ENCODE measurements at regions not wholly inside any gene's neighbourhood (a gene's known extent, or its start where the extent isn't known, plus 50 kb on each side); places are given as distances from the start of the nearest gene placed in this dataset.

- Histone ChIP-seq H3K9ac (ENCODE audit: low read length) (no peak overlapping the region), H3K27me3 (ENCODE audit: insufficient read depth, low read length) (no peaks in the 10 kb centered on the region), H4K20me1 (ENCODE audit: insufficient read depth, low read length) (no peaks in the 10 kb centered on the region), H3K27ac (ENCODE audit: low read depth, low read length, poor library complexity, severe bottlenecking) (no peak overlapping the region), H3K4me2 (ENCODE audit: low read length) (no peak overlapping the region), H3K4me1 (ENCODE audit: insufficient read depth, low read length, severe bottlenecking) (no peaks in the 10 kb centered on the region), H3K9me2 (ENCODE audit: low read depth, low read length) (no peaks in the 10 kb centered on the region), H3K36me3 (ENCODE audit: insufficient read depth, low read length) (no peaks in the 10 kb centered on the region), H3K79me2 (ENCODE audit: insufficient read depth, low read length) (no peaks in the 10 kb centered on the region), H3K9me3 (ENCODE audit: low read length) (no peaks in the 10 kb centered on the region), H3F3A (ENCODE audit: insufficient read depth, low read length) (no peaks in the 10 kb centered on the region), H3K4me3 (ENCODE audit: low read depth, low read length, poor library complexity, severe bottlenecking) (no peak overlapping the region), H2AFZ (ENCODE audit: low read length) (no peak overlapping the region)
- TF ChIP-seq CTCF (IDR thresholded peaks at IDR 0.05; ENCODE audit: low read length): no peak
- no peak for TF ChIP-seq EZH2 (IDR thresholded peaks at IDR 0.05; ENCODE audit: borderline replicate concordance, low read length)
Observed at GRCh38 chr6:4664911-4665310, 111.3 kb upstream of the CDYL start.

- Histone ChIP-seq H3K4me2 (ENCODE audit: low read length) (no peak overlapping the region), H3K27me3 (ENCODE audit: insufficient read depth, low read length) (no peaks in the 10 kb centered on the region), H2AFZ (ENCODE audit: low read length) (no peak overlapping the region), H4K20me1 (ENCODE audit: insufficient read depth, low read length) (no peaks in the 10 kb centered on the region), H3F3A (ENCODE audit: insufficient read depth, low read length) (no peaks in the 10 kb centered on the region), H3K9ac (ENCODE audit: low read length) (no peak overlapping the region), H3K9me2 (ENCODE audit: low read depth, low read length) (no peaks in the 10 kb centered on the region), H3K36me3 (ENCODE audit: insufficient read depth, low read length) (no peaks in the 10 kb centered on the region), H3K4me1 (ENCODE audit: insufficient read depth, low read length, severe bottlenecking) (no peaks in the 10 kb centered on the region), H3K27ac (ENCODE audit: low read depth, low read length, poor library complexity, severe bottlenecking) (no peak overlapping the region), H3K9me3 (ENCODE audit: low read length) (no peaks in the 10 kb centered on the region), H3K79me2 (ENCODE audit: insufficient read depth, low read length) (no peaks in the 10 kb centered on the region), H3K4me3 (ENCODE audit: low read depth, low read length, poor library complexity, severe bottlenecking) (no peak overlapping the region)
- TF ChIP-seq CTCF (IDR thresholded peaks at IDR 0.05; ENCODE audit: low read length) (no peak), EZH2 (IDR thresholded peaks at IDR 0.05; ENCODE audit: borderline replicate concordance, low read length) (no peak)
Observed at GRCh38 chr6:4664117-4664626, 112.0 kb upstream of the CDYL start.

GRCh38 chr6:4662886-4663285 is 113.3 kb upstream of the CDYL start:
- no peak overlapping the region for H3K9ac ChIP-seq (ENCODE audit: low read length)
- H3K79me2 ChIP-seq (ENCODE audit: insufficient read depth, low read length): no peaks in the 10 kb centered on the region
- no peak overlapping the region for H3K27ac ChIP-seq (ENCODE audit: low read depth, low read length, poor library complexity, severe bottlenecking)
- no peak overlapping the region for H3K4me2 ChIP-seq (ENCODE audit: low read length)
- H3K36me3 ChIP-seq (ENCODE audit: insufficient read depth, low read length): no peaks in the 10 kb centered on the region
- no peaks in the 10 kb centered on the region for H3F3A ChIP-seq (ENCODE audit: insufficient read depth, low read length)
- no peaks in the 10 kb centered on the region for H3K27me3 ChIP-seq (ENCODE audit: insufficient read depth, low read length)
- no peaks in the 10 kb centered on the region for H3K4me1 ChIP-seq (ENCODE audit: insufficient read depth, low read length, severe bottlenecking)
- no peak overlapping the region for H2AFZ ChIP-seq (ENCODE audit: low read length)
- H3K4me3 ChIP-seq (ENCODE audit: low read depth, low read length, poor library complexity, severe bottlenecking): no peak overlapping the region
- no peaks in the 10 kb centered on the region for H3K9me3 ChIP-seq (ENCODE audit: low read length)
- H3K9me2 ChIP-seq (ENCODE audit: low read depth, low read length): no peaks in the 10 kb centered on the region
- TF ChIP-seq CTCF (IDR thresholded peaks at IDR 0.05; ENCODE audit: low read length): no peak
- H4K20me1 ChIP-seq (ENCODE audit: insufficient read depth, low read length): no peaks in the 10 kb centered on the region

Measured in OCI-LY1 (cell line).